ENCODE measurements at regions not wholly inside any gene's neighbourhood (a gene's known extent, or its start where the extent isn't known, plus 50 kb on each side); places are given as distances from the start of the nearest gene placed in this dataset.

DNA sequence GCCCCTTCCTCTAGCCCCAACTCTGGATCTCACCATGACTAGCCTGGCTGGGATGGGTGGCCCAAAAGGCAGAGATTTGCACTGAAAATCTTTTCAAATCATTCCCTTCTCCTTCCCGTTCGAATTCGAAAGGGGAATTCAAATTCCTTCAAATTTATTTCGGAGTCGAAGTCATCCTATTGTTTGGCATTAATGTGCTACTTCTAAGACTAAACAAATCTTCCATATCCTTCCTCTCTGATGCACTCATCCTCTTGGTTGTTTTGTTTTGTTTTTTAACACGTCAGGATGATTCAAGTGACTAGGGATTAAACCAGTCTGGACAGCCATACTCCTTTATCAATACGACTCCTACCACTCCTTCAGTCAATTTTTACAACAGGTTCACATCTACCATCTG is 95.5 kb upstream of the SGIP1 start:
- H3K4me1 Mint-ChIP-seq (ENCODE audit: low read depth), result peaks cover 43% of the 10 kb centered on the region
- peak; percentile 20 for DNase-seq

DNA sequence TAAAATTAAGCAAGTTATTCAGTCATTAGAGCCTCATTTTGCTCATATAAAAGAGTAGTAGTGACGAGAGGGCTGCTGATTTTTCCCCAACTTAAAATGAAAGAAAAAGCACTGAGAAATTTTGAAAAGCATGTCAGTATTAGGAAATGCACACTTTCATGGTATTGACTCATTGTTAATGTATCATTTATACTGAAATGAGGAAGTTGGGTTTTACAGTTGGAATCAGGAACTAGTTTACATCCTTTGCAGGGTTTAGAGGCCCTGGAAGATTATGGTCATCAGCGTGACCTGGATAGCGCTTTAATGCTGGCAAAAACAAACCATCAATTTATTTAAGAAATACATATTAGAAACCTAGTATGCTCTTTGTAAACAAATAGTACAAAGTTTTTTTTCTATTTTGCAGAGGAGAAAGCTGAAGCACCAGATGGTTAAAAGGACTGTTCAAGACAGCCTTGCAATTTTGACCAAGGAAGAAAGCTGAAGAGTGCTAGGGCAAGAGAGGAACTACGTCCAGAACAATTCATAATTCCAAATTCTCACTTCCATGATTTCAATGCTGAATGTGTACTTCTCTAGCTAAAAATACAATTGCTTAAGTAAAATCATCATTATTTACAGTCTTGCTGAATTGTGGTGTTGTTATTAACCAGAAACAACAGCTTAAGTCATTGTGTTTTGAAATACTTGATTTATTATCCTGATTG is 94.8 kb upstream of the SGIP1 start:
- Mint-ChIP-seq H3K4me3 (peak overlapping the region; percentile 28), H3K9me3 (no peaks in the 10 kb centered on the region), H3K4me1 (ENCODE audit: low read depth) (peaks cover 48% of the 10 kb centered on the region), H3K27me3 (no peaks in the 10 kb centered on the region), H3K36me3 (ENCODE audit: low read depth) (no peaks in the 10 kb centered on the region), H3K27ac (peak overlapping the region; percentile 85)
- ATAC-seq, result no peak
- TF ChIP-seq, protein P1, sequence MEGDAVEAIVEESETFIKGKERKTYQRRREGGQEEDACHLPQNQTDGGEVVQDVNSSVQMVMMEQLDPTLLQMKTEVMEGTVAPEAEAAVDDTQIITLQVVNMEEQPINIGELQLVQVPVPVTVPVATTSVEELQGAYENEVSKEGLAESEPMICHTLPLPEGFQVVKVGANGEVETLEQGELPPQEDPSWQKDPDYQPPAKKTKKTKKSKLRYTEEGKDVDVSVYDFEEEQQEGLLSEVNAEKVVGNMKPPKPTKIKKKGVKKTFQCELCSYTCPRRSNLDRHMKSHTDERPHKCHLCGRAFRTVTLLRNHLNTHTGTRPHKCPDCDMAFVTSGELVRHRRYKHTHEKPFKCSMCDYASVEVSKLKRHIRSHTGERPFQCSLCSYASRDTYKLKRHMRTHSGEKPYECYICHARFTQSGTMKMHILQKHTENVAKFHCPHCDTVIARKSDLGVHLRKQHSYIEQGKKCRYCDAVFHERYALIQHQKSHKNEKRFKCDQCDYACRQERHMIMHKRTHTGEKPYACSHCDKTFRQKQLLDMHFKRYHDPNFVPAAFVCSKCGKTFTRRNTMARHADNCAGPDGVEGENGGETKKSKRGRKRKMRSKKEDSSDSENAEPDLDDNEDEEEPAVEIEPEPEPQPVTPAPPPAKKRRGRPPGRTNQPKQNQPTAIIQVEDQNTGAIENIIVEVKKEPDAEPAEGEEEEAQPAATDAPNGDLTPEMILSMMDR (IDR thresholded peaks at IDR 0.05), result no peak
- ChIA-PET POLR2A (interaction anchor here (0.6 kb wide), 1 partner anchor 69 kb away, joined by 3 read pairs; no protein-coding TSS in a partner anchor), CTCF (interaction anchor here (0.9 to 1.2 kb wide), 5 partner anchors 69 to 196 kb away, joined by 3 to 9 read pairs (median 3); no protein-coding TSS in a partner anchor)
- intact Hi-C loops (cut with micrococcal nuclease), result loop anchor here (5.0 kb wide), 3 partner anchors 37 to 162 kb away; no protein-coding TSS in a partner anchor
- DNase-seq, result no peak

More for the DNA sequence above, 95.5 kb upstream of the SGIP1 start:
- H3K27me3 Mint-ChIP-seq, result no peaks in the 10 kb centered on the region
- H3K4me3 Mint-ChIP-seq, result peak overlapping the region; percentile 28
- no peaks in the 10 kb centered on the region for H3K36me3 Mint-ChIP-seq (ENCODE audit: low read depth)
- H3K27ac Mint-ChIP-seq, result peak overlapping the region; percentile 85
- intact Hi-C loops (cut with micrococcal nuclease), result loop anchor here (5.0 kb wide), 3 partner anchors 36 to 161 kb away; no protein-coding TSS in a partner anchor
- no peak for ATAC-seq
- ChIA-PET CTCF (interaction anchor here (2.7 to 4.5 kb wide), 6 partner anchors 7 to 190 kb away, joined by 12 to 72 read pairs (median 24); no protein-coding TSS in a partner anchor), POLR2A (interaction anchor here (1.0 kb wide), 1 partner anchor 8 kb away, joined by 4 read pairs; no protein-coding TSS in a partner anchor)
- TF ChIP-seq, protein P1 (IDR thresholded peaks at IDR 0.05), result no peak
- no peaks in the 10 kb centered on the region for H3K9me3 Mint-ChIP-seq

DNA sequence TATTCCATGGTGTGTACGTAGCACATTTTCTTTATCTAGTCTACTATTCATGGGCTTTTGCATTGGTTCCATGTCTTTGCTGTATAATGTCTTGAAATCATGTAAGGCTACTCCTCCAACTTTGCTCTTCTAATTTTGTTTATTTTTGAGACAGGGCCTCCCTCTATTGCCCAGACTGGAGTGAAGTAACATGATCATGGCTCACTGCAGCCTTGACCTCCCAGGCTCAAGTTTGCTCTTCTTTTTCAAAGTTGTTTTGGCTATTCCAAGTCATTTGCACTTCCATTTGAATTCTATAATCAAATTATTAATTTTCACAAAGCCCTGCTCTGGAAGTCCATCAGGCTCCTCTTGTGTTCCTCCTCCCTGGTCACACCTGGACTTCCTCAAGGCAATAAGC is 90.2 kb upstream of the SGIP1 start:
- H3K36me3 Mint-ChIP-seq (ENCODE audit: low read depth), result no peaks in the 10 kb centered on the region
- H3K27me3 Mint-ChIP-seq, result peaks cover 6% of the 10 kb centered on the region
- ChIA-PET POLR2A (interaction anchor here (4.8 kb wide), 1 partner anchor 109 kb away, joined by 53 read pairs; no protein-coding TSS in a partner anchor), CTCF (interaction anchor here (0.6 to 6.8 kb wide), 12 partner anchors 7 to 488 kb away, joined by 3 to 512 read pairs (median 20); no protein-coding TSS in a partner anchor)
- TF ChIP-seq, protein P1 (IDR thresholded peaks at IDR 0.05), result no peak
- no peaks in the 10 kb centered on the region for H3K9me3 Mint-ChIP-seq
- ATAC-seq, result no peak
- no peak overlapping the region for H3K27ac Mint-ChIP-seq
- H3K4me3 Mint-ChIP-seq, result no peak overlapping the region
- DNase-seq, result no peak
- peaks cover 38% of the 10 kb centered on the region for H3K4me1 Mint-ChIP-seq (ENCODE audit: low read depth)
- intact Hi-C loops (cut with micrococcal nuclease), result loop anchor here (2.0 kb wide), 1 partner anchor 111 kb away; no protein-coding TSS in a partner anchor

DNA sequence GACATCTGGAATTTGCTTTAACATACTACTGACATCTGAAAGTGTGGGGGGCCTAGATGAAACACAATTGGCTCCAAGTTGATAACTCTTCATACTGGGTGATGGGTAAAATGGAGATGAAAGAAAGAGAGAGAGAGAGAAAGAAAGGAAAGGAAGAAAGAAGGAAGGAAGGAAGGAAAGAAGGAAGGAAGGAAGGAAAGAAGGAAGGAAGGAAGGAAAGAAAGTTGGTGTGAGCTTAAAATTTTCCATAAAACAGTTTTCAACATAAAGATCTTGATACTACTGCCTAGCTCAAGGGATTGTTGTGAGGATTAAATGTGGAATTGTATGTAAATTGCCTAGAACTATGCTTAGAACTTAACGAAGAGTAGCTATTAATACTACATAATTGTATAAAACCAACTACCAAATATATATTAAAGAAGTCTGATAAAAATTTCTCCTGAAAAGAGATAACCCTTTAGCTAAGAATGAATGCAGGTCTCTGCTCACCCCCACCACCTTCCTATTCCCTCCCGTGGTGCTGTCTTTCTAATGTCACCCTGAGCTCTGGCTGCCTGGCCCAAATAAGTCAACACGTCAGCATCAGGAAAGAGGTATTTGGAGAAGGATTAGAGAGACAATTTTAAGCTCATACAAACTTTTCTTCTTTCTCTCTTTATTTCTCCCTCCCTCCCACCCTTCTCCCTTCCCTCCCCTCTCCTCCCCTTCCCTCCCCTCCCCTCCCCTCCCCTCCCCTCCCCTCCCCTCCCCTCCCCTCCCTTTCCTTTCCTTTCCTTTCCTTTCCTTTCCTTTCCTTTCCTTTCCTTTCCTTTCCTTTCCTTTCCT is 89.3 kb upstream of the SGIP1 start:
- Mint-ChIP-seq H3K4me3 (peak overlapping the region; percentile 68), H3K27me3 (peaks cover 9% of the 10 kb centered on the region), H3K9me3 (no peaks in the 10 kb centered on the region), H3K27ac (peak overlapping the region; percentile 96), H3K36me3 (ENCODE audit: low read depth) (no peaks in the 10 kb centered on the region), H3K4me1 (ENCODE audit: low read depth) (peaks cover 30% of the 10 kb centered on the region)
- POLR2A ChIA-PET, result interaction anchor here (0.8 to 4.8 kb wide), 12 partner anchors 8 to 197 kb away, joined by 3 to 53 read pairs (median 7); no protein-coding TSS in a partner anchor
- TF ChIP-seq, protein P1 (IDR thresholded peaks at IDR 0.05), result no peak
- no peak for ATAC-seq
- no peak for DNase-seq
- CTCF ChIA-PET, result interaction anchor here (0.6 to 6.8 kb wide), 34 partner anchors 8 to 757 kb away, joined by 3 to 512 read pairs (median 13); no protein-coding TSS in a partner anchor
- intact Hi-C loops (cut with micrococcal nuclease), result loop anchor here (1.0 to 2.0 kb wide), 2 partner anchors 112 to 191 kb away; no protein-coding TSS in a partner anchor
